ENCODE measurements at regions not wholly inside any gene's neighbourhood (a gene's known extent, or its start where the extent isn't known, plus 50 kb on each side); places are given as distances from the start of the nearest gene placed in this dataset.

DNA sequence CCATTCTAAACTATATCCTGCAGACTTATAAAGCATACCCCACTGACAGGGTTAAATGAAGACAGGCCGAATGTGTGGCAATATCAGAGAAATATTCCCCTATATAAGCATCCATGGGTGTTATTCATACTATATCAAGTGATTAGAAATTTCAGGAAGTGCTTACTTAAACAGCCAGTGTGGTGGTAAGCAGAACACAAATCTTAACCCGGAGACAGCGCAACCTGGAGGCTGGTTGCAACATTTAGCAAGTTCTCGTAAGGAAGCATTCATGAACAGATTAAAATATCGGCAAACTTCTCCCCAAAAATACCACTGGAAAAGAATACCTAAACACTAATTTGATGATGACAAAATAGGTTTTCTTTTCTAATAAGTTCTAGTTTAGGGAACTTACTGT is 261.2 kb downstream of the CBLL2 start:
- H3K4me3 ChIP-seq, result no peak overlapping the region
- H3K9me3 ChIP-seq, result no peaks in the 10 kb centered on the region
- H3K36me3 ChIP-seq (ENCODE audit: low read depth, missing control alignments), result no peaks in the 10 kb centered on the region
- 84 to 86% methylated on average over 5 of the region's 5 CpGs for WGBS, 2 donors
- no peaks in the 10 kb centered on the region for H3K27me3 ChIP-seq
- intact Hi-C loops (cut with DNase I; ENCODE audit: low total_unique reads), result no loop called here
- H3K27ac ChIP-seq, result no peak overlapping the region
- no peak for DNase-seq
- TF ChIP-seq, protein P1, sequence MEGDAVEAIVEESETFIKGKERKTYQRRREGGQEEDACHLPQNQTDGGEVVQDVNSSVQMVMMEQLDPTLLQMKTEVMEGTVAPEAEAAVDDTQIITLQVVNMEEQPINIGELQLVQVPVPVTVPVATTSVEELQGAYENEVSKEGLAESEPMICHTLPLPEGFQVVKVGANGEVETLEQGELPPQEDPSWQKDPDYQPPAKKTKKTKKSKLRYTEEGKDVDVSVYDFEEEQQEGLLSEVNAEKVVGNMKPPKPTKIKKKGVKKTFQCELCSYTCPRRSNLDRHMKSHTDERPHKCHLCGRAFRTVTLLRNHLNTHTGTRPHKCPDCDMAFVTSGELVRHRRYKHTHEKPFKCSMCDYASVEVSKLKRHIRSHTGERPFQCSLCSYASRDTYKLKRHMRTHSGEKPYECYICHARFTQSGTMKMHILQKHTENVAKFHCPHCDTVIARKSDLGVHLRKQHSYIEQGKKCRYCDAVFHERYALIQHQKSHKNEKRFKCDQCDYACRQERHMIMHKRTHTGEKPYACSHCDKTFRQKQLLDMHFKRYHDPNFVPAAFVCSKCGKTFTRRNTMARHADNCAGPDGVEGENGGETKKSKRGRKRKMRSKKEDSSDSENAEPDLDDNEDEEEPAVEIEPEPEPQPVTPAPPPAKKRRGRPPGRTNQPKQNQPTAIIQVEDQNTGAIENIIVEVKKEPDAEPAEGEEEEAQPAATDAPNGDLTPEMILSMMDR (IDR thresholded peaks at IDR 0.05), result no peak
- no peak for TF ChIP-seq POLR2A (IDR thresholded peaks at IDR 0.05)
- H3K4me1 ChIP-seq, result no peaks in the 10 kb centered on the region

DNA sequence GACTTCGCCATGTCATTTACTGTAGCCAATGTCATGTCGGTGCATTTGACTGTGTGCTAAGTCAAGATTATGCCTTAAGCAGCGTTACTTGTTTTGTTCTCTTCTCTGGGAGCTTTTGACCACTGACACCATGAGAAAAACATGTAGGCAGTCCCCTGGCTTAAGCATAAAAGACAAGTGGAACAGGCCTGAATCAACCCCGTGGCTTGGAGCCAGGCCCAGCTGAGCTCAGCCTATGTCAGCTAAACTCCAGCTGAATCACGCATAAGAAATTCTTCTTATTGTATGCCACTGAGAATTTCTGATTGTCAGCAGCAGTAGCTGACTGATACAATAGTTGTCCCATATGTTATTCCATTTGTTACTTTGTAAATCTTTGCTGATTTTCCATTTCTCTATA is 261.9 kb downstream of the CBLL2 start:
- intact Hi-C loops (cut with DNase I; ENCODE audit: low total_unique reads), result no loop called here
- WGBS, 2 donors, result 79 to 86% methylated on average over 5 of the region's 5 CpGs

DNA sequence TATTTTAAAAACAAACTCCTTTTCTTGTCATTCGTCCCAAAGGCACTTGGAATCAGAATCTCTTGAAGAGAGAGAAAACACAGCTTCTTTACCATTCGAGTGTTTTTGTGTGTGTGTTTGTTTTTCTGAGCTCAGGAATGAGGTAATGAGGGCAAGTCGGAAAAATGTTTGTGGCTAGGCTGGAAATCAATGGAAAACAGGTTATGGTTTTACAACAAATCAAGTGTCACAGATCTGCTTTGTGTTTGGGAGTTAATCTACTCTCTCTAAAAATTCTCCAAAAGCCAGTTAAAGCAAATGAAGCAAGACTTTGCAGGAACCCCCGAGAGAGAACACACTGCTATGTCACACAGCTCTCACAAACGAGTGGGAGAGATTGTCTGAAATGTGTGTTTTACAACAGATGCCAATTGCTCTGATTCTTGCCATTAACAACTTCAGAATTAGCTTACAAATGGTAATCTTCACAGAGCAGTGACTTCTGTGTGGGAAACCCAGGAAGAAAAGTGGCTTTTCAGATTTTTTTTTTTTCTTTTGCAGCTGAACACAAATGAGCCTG is 264.1 kb downstream of the CBLL2 start:
- no peak overlapping the region for H3K27ac ChIP-seq
- TF ChIP-seq, protein P1 (IDR thresholded peaks at IDR 0.05), result no peak
- no peak for TF ChIP-seq POLR2A (IDR thresholded peaks at IDR 0.05)

More for the DNA sequence above, 261.9 kb downstream of the CBLL2 start:
- no peak for TF ChIP-seq POLR2A (IDR thresholded peaks at IDR 0.05)
- TF ChIP-seq, protein P1 (IDR thresholded peaks at IDR 0.05), result no peak
- H3K27ac ChIP-seq, result no peak overlapping the region
- H3K4me1 ChIP-seq, result no peaks in the 10 kb centered on the region
- H3K4me3 ChIP-seq, result no peak overlapping the region
- no peaks in the 10 kb centered on the region for H3K36me3 ChIP-seq (ENCODE audit: low read depth, missing control alignments)
- H3K27me3 ChIP-seq, result no peaks in the 10 kb centered on the region
- no peak for DNase-seq
- no peaks in the 10 kb centered on the region for H3K9me3 ChIP-seq

DNA sequence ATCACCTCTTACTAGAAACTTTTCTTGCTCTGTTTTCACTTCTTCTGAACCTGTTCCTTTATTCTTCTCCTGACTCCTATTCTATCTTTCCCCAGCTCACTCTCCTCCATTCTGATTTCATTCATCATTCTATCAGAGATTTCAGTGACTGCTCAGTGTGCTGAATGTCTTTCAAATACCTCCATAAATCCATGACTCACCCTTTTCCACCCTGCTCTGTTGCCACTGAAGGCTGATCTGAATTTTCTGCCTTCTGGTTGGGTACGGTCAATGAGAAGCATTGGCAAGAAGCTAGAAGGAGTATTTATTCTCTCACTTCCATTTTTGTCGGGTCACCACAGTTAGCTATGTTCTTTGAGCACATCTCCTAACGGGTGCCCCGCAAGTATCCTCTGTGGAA is 265.9 kb downstream of the CBLL2 start:
- H3K27ac ChIP-seq, result no peak overlapping the region
- H3K4me3 ChIP-seq, result no peak overlapping the region
- DNase-seq, result no peak
- H3K36me3 ChIP-seq (ENCODE audit: low read depth, missing control alignments), result no peaks in the 10 kb centered on the region
- H3K4me1 ChIP-seq, result no peaks in the 10 kb centered on the region
- 88 to 90% methylated on average over 3 to 4 of the region's 4 CpGs for WGBS, 2 donors
- TF ChIP-seq POLR2A (IDR thresholded peaks at IDR 0.05), result no peak
- TF ChIP-seq, protein P1 (IDR thresholded peaks at IDR 0.05), result no peak
- no peaks in the 10 kb centered on the region for H3K27me3 ChIP-seq
- intact Hi-C loops (cut with DNase I; ENCODE audit: low total_unique reads), result no loop called here
- H3K9me3 ChIP-seq, result no peaks in the 10 kb centered on the region

More for the DNA sequence above, 264.1 kb downstream of the CBLL2 start:
- whole genome bisulfite sequencing, 2 donors, result 41 to 43% methylated on average over 5 of the region's 5 CpGs
- no peaks in the 10 kb centered on the region for H3K27me3 ChIP-seq
- H3K4me3 ChIP-seq, result no peak overlapping the region
- no peaks in the 10 kb centered on the region for H3K36me3 ChIP-seq (ENCODE audit: low read depth, missing control alignments)
- DNase-seq, result no peak
- H3K9me3 ChIP-seq, result no peaks in the 10 kb centered on the region
- intact Hi-C loops (cut with DNase I; ENCODE audit: low total_unique reads), result no loop called here
- H3K4me1 ChIP-seq, result no peaks in the 10 kb centered on the region

DNA sequence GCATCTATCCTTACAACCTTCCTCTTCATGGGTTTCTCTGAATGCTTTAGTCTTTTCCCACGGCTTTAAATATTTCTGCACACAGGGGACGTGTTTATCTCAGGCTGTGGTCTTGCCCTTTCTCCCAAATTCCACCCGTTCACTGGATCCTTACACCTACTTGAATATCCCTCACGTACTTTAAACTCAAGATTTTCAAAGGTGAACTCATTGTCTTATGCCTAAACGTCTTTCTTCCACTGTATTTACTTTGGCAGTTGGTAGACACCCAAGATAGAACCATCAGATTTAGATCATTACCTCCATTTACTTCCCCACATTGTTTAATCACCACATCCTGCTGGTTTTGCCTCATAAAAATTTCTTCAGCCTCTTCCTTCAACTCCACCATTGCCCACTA is 269.2 kb downstream of the CBLL2 start:
- intact Hi-C loops (cut with DNase I; ENCODE audit: low total_unique reads), result no loop called here
- H3K36me3 ChIP-seq (ENCODE audit: low read depth, missing control alignments), result no peaks in the 10 kb centered on the region
- TF ChIP-seq, protein P1 (IDR thresholded peaks at IDR 0.05), result no peak
- no peak for TF ChIP-seq POLR2A (IDR thresholded peaks at IDR 0.05)

More for the DNA sequence above, 269.2 kb downstream of the CBLL2 start:
- Histone ChIP-seq H3K4me3 (no peak overlapping the region), H3K4me1 (no peaks in the 10 kb centered on the region), H3K27ac (no peak overlapping the region), H3K27me3 (no peaks in the 10 kb centered on the region), H3K9me3 (no peaks in the 10 kb centered on the region)
- DNase-seq, result no peak
- 90 to 93% methylated on average over 5 of the region's 5 CpGs for WGBS, 2 donors

All from testis (tissue), 2 donors.